ENCODE measurements at regions not wholly inside any gene's neighbourhood (a gene's known extent, or its start where the extent isn't known, plus 50 kb on each side); places are given as distances from the start of the nearest gene placed in this dataset.

- peaks cover 0 to 4% of the 10 kb centered on the region in 2 donors for H3K9me3 ChIP-seq (ENCODE audit: control insufficient read depth in 2 of 2, low read length in 2 of 2)
- no peaks in the 10 kb centered on the region for H3K36me3 ChIP-seq (ENCODE audit: control insufficient read depth in 2 of 2, insufficient read depth in 2 of 2, low read length in 2 of 2)
- H3K27me3 ChIP-seq (ENCODE audit: control insufficient read depth in 2 of 2, insufficient read depth in 2 of 2, low read length in 2 of 2): no peaks in the 10 kb centered on the region
- H3K4me1 ChIP-seq (ENCODE audit: control insufficient read depth in 2 of 2, insufficient read depth in 2 of 2, low read length in 2 of 2): no peaks in the 10 kb centered on the region
- no peak overlapping the region for H3K27ac ChIP-seq (ENCODE audit: low read depth in 2 of 2, low read length in 2 of 2)
- H3K9ac ChIP-seq (ENCODE audit: low read depth in 1 of 2, low read length in 2 of 2): no peak overlapping the region
- no peak overlapping the region for H3K4me3 ChIP-seq (ENCODE audit: low read length in 2 of 2)
Measured at GRCh38 chr18:56226025-56226424, 412.4 kb downstream of the TXNL1 start.

DNA sequence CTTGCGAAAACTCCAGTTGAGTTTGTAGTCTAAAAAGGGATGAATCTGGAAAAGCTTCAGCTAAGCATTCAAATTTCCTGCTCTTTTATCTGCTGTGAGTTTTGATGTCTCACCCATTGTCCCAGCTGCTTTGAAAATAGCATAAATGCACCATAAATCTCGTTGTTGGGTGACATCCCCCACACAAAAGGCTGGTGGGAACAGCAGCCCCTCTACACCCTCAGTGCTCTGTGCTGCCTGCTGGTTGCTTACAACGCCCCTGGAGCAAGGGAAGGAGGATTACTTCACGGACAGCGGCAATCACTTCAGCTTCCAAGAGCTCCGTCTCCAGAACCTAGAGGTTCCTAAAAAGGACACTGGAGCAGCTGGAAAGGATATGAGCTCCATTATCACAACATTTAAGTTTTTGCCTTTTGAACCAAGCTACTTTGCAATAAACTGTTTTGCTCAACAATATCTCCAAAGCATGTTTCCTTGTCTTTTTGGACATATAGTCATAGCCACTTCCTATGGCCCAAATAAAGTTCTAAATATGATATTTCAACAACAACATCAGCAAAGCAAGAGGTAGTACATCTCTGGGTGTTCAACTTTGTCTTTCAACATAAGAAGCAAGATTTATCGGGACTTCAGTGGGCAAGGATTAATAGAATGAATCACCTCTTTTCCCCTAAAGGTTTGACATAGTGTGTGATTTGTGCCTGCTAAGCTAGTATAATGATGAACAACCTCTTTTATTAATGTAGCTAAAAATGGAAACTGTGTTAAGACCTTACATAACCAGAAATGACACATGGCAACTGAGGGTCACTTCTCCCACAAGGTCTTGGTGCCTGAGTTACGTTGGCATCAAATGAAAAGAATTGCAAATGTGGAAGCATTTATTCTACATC lies 413.5 kb downstream of the TXNL1 start:
- no peaks in the 10 kb centered on the region for H3K27me3 ChIP-seq (ENCODE audit: control insufficient read depth in 2 of 2, insufficient read depth in 2 of 2, low read length in 2 of 2)
- H3K27ac ChIP-seq (ENCODE audit: low read depth in 2 of 2, low read length in 2 of 2): no peak overlapping the region
- H3K9ac ChIP-seq (ENCODE audit: low read depth in 1 of 2, low read length in 2 of 2): no peak overlapping the region
- H3K4me3 ChIP-seq (ENCODE audit: low read length in 2 of 2): no peak overlapping the region
- no peaks in the 10 kb centered on the region for H3K36me3 ChIP-seq (ENCODE audit: control insufficient read depth in 2 of 2, insufficient read depth in 2 of 2, low read length in 2 of 2)
- H3K9me3 ChIP-seq (ENCODE audit: control insufficient read depth in 2 of 2, low read length in 2 of 2): peaks cover 0 to 2% of the 10 kb centered on the region in 2 donors
- H3K4me1 ChIP-seq (ENCODE audit: control insufficient read depth in 2 of 2, insufficient read depth in 2 of 2, low read length in 2 of 2): no peaks in the 10 kb centered on the region

DNA sequence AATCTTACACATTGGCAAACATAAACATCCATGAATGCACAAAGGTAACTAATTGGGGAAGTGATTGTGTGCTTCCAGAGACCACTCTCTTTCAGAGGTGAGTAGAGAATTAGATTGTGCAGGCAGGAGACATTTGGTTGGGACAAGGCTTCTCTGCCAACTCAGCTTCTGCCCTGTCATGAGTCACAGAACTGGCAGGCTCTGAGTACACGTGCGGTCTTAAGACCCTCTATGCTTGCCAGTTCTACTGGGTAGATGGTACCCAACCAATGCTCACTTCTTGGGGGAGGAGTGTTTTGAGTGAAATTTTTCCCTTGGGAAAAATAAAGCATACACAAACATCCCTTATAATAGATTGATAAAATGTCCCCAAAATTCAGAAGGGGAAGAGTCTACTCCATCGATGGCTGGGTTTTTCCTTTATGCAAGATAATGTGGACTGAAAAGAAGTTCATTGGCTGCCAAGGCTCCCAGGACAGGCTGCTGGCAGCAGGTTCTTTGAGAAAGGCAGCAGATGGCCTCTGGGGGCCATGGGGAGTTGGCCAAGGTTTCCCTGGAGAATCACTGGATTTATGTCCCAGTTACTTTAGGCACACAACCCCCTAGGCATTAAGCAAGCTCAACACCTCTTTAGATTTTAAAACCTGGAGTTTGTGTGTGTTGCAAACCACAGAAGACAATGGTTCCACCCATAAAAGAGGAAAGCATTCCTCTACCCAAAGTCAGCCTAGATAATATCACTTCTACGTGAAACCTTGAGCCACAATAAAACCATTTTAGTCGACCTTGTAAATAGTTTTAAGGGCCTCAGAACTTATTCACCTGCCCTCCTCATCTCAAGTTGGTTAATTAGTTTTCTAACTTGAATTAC lies 417.0 kb downstream of the TXNL1 start:
- H3K9ac ChIP-seq (ENCODE audit: low read depth in 1 of 2, low read length in 2 of 2): no peak overlapping the region
- no peaks in the 10 kb centered on the region for H3K4me1 ChIP-seq (ENCODE audit: control insufficient read depth in 2 of 2, insufficient read depth in 2 of 2, low read length in 2 of 2)
- no peak overlapping the region for H3K4me3 ChIP-seq (ENCODE audit: low read length in 2 of 2)
- H3K27ac ChIP-seq (ENCODE audit: low read depth in 2 of 2, low read length in 2 of 2): no peak overlapping the region
- no peaks in the 10 kb centered on the region for H3K27me3 ChIP-seq (ENCODE audit: control insufficient read depth in 2 of 2, insufficient read depth in 2 of 2, low read length in 2 of 2)
- H3K9me3 ChIP-seq (ENCODE audit: control insufficient read depth in 2 of 2, low read length in 2 of 2): no peaks in the 10 kb centered on the region
- no peaks in the 10 kb centered on the region for H3K36me3 ChIP-seq (ENCODE audit: control insufficient read depth in 2 of 2, insufficient read depth in 2 of 2, low read length in 2 of 2)

- peaks cover 0 to 2% of the 10 kb centered on the region in 2 donors for H3K9me3 ChIP-seq (ENCODE audit: control insufficient read depth in 2 of 2, low read length in 2 of 2)
- H3K4me1 ChIP-seq (ENCODE audit: control insufficient read depth in 2 of 2, insufficient read depth in 2 of 2, low read length in 2 of 2): no peaks in the 10 kb centered on the region
- no peak overlapping the region for H3K9ac ChIP-seq (ENCODE audit: low read depth in 1 of 2, low read length in 2 of 2)
- no peaks in the 10 kb centered on the region for H3K36me3 ChIP-seq (ENCODE audit: control insufficient read depth in 2 of 2, insufficient read depth in 2 of 2, low read length in 2 of 2)
- H3K4me3 ChIP-seq (ENCODE audit: low read length in 2 of 2): no peak overlapping the region
- no peaks in the 10 kb centered on the region for H3K27me3 ChIP-seq (ENCODE audit: control insufficient read depth in 2 of 2, insufficient read depth in 2 of 2, low read length in 2 of 2)
- H3K27ac ChIP-seq (ENCODE audit: low read depth in 2 of 2, low read length in 2 of 2): no peak overlapping the region
Measured at GRCh38 chr18:56217406-56217805, 421.0 kb downstream of the TXNL1 start.

GRCh38 chr18:56214706-56215105 lies 423.7 kb downstream of the TXNL1 start:
- no peak overlapping the region for H3K4me3 ChIP-seq (ENCODE audit: low read length in 2 of 2)
- peaks cover 0 to 2% of the 10 kb centered on the region in 2 donors for H3K9me3 ChIP-seq (ENCODE audit: control insufficient read depth in 2 of 2, low read length in 2 of 2)
- no peaks in the 10 kb centered on the region for H3K4me1 ChIP-seq (ENCODE audit: control insufficient read depth in 2 of 2, insufficient read depth in 2 of 2, low read length in 2 of 2)
- H3K27me3 ChIP-seq (ENCODE audit: control insufficient read depth in 2 of 2, insufficient read depth in 2 of 2, low read length in 2 of 2): no peaks in the 10 kb centered on the region
- H3K27ac ChIP-seq (ENCODE audit: low read depth in 2 of 2, low read length in 2 of 2): no peak overlapping the region
- no peaks in the 10 kb centered on the region for H3K36me3 ChIP-seq (ENCODE audit: control insufficient read depth in 2 of 2, insufficient read depth in 2 of 2, low read length in 2 of 2)
- no peak overlapping the region for H3K9ac ChIP-seq (ENCODE audit: low read depth in 1 of 2, low read length in 2 of 2)

DNA sequence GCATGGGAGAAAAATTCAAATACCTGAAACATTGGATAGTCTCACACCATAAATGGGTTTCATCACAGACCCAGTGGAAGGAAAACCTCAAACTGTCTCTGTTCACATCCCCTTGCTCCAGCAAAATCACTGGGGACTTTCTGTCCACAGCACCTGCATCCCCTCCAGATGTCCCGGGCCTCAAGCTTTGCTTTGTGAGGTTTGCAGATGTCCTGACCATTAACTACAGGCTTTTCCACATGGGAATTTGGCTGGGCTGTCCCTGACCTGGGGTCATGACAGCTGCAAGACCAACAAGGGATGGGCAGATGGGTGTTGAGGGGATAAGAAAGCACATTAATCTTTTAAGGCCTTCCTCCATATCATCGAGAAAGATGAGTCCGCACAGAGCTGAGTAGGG lies 427.9 kb downstream of the TXNL1 start:
- Histone ChIP-seq H3K27me3 (ENCODE audit: control insufficient read depth in 2 of 2, insufficient read depth in 2 of 2, low read length in 2 of 2) (no peaks in the 10 kb centered on the region), H3K9me3 (ENCODE audit: control insufficient read depth in 2 of 2, low read length in 2 of 2) (peaks cover 0 to 2% of the 10 kb centered on the region in 2 donors), H3K9ac (ENCODE audit: low read depth in 1 of 2, low read length in 2 of 2) (no peak overlapping the region), H3K4me1 (ENCODE audit: control insufficient read depth in 2 of 2, insufficient read depth in 2 of 2, low read length in 2 of 2) (no peaks in the 10 kb centered on the region), H3K4me3 (ENCODE audit: low read length in 2 of 2) (no peak overlapping the region), H3K27ac (ENCODE audit: low read depth in 2 of 2, low read length in 2 of 2) (no peak overlapping the region), H3K36me3 (ENCODE audit: control insufficient read depth in 2 of 2, insufficient read depth in 2 of 2, low read length in 2 of 2) (no peaks in the 10 kb centered on the region)

- Histone ChIP-seq H3K9ac (ENCODE audit: low read depth in 1 of 2, low read length in 2 of 2) (no peak overlapping the region), H3K36me3 (ENCODE audit: control insufficient read depth in 2 of 2, insufficient read depth in 2 of 2, low read length in 2 of 2) (no peaks in the 10 kb centered on the region), H3K27ac (ENCODE audit: low read depth in 2 of 2, low read length in 2 of 2) (no peak overlapping the region), H3K27me3 (ENCODE audit: control insufficient read depth in 2 of 2, insufficient read depth in 2 of 2, low read length in 2 of 2) (no peaks in the 10 kb centered on the region), H3K9me3 (ENCODE audit: control insufficient read depth in 2 of 2, low read length in 2 of 2) (peaks cover 0 to 4% of the 10 kb centered on the region in 2 donors), H3K4me1 (ENCODE audit: control insufficient read depth in 2 of 2, insufficient read depth in 2 of 2, low read length in 2 of 2) (no peaks in the 10 kb centered on the region), H3K4me3 (ENCODE audit: low read length in 2 of 2) (no peak overlapping the region)
Measured at GRCh38 chr18:56207989-56208388, 430.4 kb downstream of the TXNL1 start.

DNA sequence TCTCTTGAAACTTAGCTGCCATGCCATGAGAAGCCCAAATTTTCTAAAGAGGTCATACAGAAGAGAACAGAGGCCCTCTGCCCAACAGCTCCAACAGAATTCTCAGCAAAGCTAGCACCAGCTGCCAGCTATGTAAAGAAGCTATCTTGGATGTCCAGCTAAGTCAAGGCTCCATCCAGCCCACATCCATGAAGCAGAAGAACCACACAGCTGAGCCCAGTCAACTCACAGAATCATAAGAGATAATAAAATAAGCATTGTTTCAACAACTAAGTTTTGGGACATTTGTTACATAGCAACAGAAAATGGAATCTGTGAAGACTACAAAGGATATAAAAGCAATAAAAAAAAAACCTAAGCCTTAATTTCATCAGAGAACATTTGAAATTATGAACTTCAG lies 434.3 kb downstream of the TXNL1 start:
- Histone ChIP-seq H3K36me3 (ENCODE audit: control insufficient read depth in 2 of 2, insufficient read depth in 2 of 2, low read length in 2 of 2) (no peaks in the 10 kb centered on the region), H3K9ac (ENCODE audit: low read depth in 1 of 2, low read length in 2 of 2) (no peak overlapping the region), H3K27me3 (ENCODE audit: control insufficient read depth in 2 of 2, insufficient read depth in 2 of 2, low read length in 2 of 2) (no peaks in the 10 kb centered on the region), H3K4me3 (ENCODE audit: low read length in 2 of 2) (no peak overlapping the region), H3K27ac (ENCODE audit: low read depth in 2 of 2, low read length in 2 of 2) (no peak overlapping the region), H3K9me3 (ENCODE audit: control insufficient read depth in 2 of 2, low read length in 2 of 2) (peaks cover 0 to 2% of the 10 kb centered on the region in 2 donors), H3K4me1 (ENCODE audit: control insufficient read depth in 2 of 2, insufficient read depth in 2 of 2, low read length in 2 of 2) (no peaks in the 10 kb centered on the region)

DNA sequence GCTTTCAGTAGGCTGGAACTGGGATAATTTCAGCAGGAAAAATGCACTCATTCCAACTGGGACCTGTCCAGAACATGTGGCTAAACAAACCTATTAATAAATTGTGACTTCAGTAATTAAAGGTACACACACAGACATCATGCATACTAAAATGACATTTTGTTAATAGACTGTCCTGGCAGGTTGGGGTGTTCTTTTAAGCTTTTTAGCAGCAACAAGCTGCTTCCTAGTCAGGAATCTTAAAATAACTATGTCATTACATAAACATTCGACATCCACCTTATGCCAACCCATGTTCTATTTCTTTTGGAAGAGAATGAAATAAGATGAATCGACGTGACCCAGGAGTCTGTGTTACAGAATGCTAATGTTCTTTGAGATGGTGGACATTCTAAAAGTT lies 435.7 kb downstream of the TXNL1 start:
- Histone ChIP-seq H3K27ac (ENCODE audit: low read depth in 2 of 2, low read length in 2 of 2) (no peak overlapping the region), H3K27me3 (ENCODE audit: control insufficient read depth in 2 of 2, insufficient read depth in 2 of 2, low read length in 2 of 2) (no peaks in the 10 kb centered on the region), H3K9me3 (ENCODE audit: control insufficient read depth in 2 of 2, low read length in 2 of 2) (peaks cover 0 to 2% of the 10 kb centered on the region in 2 donors), H3K36me3 (ENCODE audit: control insufficient read depth in 2 of 2, insufficient read depth in 2 of 2, low read length in 2 of 2) (no peaks in the 10 kb centered on the region), H3K9ac (ENCODE audit: low read depth in 1 of 2, low read length in 2 of 2) (no peak overlapping the region), H3K4me3 (ENCODE audit: low read length in 2 of 2) (no peak overlapping the region), H3K4me1 (ENCODE audit: control insufficient read depth in 2 of 2, insufficient read depth in 2 of 2, low read length in 2 of 2) (no peaks in the 10 kb centered on the region)

DNA sequence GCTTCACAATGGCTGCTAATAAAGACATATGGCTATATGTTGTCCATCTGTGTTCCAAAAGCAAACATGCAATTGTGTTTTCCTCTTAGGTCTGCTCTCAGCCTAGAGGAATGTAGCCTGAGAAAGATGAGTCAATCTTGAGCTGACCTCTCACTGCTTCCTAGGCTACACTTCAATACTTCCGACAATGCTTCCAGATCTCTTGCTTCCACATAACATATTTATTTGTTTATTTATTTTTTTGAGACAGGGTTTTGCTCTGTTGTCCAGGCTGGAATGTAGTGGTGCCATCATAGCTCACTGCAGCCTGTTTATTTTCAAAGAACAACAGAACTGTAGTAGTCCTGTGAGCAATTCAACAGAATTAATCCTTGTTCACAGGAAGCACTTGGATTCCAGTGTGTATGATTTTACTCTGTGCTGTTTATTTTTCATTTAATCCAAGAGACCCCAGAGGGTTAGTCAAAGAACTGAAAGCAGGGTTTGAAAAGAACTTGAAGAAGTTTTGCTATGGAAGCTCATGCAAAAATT lies 437.9 kb downstream of the TXNL1 start:
- Histone ChIP-seq H3K4me3 (ENCODE audit: low read length in 2 of 2) (no peak overlapping the region), H3K27me3 (ENCODE audit: control insufficient read depth in 2 of 2, insufficient read depth in 2 of 2, low read length in 2 of 2) (no peaks in the 10 kb centered on the region)

More for the DNA sequence above, 437.9 kb downstream of the TXNL1 start:
- peaks cover 0 to 2% of the 10 kb centered on the region in 2 donors for H3K9me3 ChIP-seq (ENCODE audit: control insufficient read depth in 2 of 2, low read length in 2 of 2)
- no peak overlapping the region for H3K9ac ChIP-seq (ENCODE audit: low read depth in 1 of 2, low read length in 2 of 2)
- no peaks in the 10 kb centered on the region for H3K36me3 ChIP-seq (ENCODE audit: control insufficient read depth in 2 of 2, insufficient read depth in 2 of 2, low read length in 2 of 2)
- no peak overlapping the region for H3K27ac ChIP-seq (ENCODE audit: low read depth in 2 of 2, low read length in 2 of 2)
- H3K4me1 ChIP-seq (ENCODE audit: control insufficient read depth in 2 of 2, insufficient read depth in 2 of 2, low read length in 2 of 2): no peaks in the 10 kb centered on the region
